ENCODE measurements at regions not wholly inside any gene's neighbourhood (a gene's known extent, or its start where the extent isn't known, plus 50 kb on each side); places are given as distances from the start of the nearest gene placed in this dataset.

DNA sequence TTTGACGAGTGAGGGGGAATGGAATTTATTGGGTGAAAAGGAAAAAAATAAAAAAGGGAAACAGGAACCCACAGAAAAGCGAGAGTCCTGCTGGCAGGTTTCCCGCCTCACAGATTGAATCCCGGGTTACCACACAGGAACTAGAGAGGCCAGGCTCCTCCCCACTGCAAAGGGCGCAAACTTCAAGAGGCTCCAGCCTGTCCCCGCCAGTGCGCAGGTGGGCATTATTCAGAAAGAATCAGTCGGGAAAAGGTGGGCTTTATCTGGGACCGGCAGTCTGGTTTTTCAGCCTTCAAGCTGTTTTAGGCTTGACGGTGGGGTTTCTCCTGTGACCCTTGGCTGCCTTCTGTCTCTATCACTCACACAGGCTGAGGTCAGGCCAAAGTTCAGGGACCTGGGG is 1496.8 kb downstream of the RPA4 start:
- no peak for DNase-seq

DNA sequence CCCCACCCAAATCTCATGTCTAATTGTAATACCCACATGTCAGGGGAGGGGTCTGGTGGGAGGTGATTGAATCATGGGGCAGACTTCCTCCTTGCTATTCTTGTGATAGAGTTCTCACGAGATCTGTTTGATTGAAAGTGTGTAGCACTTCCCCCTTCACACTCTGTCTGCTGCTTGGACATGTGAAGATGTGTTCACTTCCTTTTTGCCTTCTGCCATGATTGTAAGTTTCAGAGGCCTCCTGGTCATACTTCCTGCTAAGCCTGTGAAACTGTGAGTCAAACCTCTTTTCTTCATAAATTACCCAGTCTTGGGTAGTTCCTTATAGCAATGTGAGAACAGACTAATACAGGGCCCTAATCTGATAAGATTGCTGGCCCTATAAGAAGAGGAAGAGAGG is 1514.8 kb downstream of the RPA4 start:
- DNase-seq = no peak

DNA sequence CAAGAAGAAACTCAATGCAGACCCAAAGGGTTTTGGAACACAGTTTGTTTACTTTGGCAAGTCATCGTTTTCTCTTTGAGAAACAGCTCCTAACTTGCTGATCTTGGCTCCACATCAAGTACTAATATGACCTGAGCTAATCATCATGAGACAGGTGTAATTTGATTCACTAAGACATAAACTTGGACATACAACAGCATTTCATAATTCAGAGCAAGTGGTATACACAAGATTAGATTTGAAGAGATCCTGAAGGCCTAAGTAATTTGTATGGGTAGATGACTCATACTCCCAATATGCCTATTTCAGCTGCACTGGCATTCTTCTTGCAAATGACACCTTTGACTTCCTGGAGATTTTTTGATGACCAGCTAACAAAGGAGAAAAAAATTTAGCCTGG is 1521.7 kb downstream of the RPA4 start:
- DNase-seq = no peak

DNA sequence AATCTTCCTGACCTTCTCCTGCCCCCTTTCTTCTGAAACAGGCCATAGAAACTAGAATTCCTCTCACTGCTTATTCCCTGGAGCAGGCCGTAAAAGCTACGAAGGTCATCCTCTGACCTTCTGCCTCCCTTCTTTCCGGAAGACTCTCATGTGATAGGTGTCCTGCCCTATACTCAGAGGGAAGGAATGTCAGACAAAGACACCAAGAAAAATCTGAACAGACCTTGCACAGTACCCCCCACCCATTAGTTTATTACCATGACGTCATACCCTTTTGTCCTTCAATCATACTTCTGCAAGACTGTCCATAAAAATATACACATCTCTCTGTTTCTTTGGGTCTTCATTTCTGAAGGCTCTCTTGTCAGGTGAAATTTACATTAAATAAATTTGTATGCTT is 1523.9 kb downstream of the RPA4 start:
- DNase-seq = no peak

DNA sequence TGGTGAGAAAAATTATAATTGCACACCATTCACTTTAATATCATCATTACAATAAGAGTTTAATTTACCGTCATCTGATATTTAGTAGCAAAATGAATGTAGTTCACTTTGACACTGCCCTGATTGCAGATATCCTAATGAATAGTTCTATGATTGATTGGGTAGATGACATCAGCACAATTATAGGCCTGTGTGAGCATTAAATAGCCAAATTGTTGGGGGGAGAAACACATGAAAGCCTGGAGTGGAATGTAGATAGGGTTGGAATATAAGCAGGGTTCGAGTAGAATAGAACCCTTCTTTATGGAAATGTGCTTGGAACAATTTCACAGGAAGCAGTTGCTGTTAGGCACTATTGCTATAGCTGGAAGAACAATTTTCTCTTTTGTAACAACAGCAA is 1526.2 kb downstream of the RPA4 start:
- no peak for DNase-seq

DNA sequence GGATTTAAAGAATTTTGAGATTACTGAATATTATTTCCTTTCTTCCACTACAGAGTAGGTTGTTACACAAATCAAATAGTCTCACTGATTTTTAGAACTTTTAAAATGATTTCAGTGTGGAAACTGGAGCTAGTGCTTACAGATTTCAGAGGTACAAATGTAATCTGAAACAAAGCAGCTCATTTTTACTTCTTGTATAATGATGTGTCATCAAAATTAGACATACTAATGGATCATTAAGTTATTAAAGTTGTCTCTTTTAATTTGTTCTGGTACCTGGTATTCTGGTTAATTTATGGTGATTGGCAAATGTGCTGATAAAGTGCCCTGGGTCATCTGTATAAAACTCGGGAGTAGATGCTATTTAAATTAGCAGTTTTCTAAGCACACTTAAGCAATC is 1528.3 kb downstream of the RPA4 start:
- DNase-seq = no peak

DNA sequence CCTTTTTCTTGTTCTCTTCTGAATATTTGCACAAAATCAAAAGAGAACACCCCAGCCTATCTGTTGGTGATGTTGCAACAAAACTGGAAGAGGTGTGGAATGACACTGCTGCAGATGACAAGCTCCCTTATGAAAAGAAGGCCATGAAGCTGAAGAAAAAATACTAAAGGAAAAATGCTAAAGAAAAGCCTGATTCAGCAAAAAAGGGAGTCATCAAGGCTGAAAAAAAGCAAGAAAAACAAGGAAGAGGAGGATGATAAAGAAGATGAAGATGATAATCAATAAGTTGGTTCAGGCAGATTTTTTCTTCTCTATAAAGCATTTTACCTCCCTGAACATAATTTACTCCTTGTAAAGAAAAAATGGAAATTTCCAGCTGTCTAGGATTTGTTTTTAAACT is 1538.8 kb downstream of the RPA4 start:
- DNase-seq = no peak

DNA sequence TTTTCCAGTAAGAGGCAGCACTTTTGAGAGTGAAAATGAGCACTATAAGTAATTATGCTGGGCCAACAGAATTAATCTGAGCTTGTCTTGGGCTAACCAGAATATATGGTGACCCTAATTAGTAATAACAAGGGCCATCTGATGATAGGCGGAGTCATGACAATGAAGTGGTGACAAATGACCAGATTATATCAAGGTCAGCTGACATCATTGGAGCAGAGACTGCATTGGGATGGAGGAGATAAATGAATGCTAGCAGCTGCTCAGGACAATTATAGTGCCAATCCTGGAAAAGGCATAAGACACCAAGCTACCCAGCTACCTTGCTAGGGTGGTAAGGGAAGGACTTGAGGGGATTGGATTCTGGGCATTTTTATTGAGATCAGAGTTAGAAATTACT is 1548.7 kb downstream of the RPA4 start:
- DNase-seq = no peak

DNA sequence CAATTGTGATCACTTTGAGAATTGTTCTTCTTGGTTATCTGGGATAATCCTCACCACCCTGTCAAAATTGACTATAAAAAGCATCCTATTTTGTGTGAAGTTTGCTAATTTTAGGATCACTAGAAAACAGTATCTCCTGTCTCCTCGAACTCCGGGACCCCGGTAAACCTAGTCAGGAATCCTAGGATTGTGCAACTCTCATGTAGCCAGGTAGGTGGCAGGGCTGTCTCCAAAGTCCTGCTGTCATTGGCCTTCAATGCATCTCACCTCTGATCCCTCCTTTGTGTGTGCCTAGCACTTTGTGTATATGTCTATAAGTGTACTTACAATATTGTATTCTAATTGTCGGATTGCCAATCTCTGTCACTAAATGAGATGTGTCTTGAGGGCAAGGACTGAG is 1564.8 kb downstream of the RPA4 start:
- no peak for DNase-seq

DNA sequence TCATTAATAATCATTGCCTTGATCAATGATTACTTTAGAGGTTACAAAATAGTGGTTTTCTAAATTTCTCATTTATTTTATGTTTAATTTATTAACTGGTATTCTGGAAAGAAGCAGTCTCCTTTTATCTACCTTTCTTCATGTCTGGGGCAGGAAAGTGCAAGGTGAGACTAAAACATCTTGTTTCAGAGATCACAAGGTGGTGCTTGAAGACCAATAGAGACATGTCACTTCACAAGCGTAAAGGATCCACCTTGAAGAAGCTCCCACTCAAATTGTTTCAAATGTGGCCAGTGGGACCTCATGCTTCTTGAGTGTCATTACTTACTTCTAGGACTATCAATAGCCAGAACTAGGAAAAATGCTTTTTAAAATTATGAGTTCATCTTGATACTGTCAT is 1568.7 kb downstream of the RPA4 start:
- DNase-seq = no peak

DNA sequence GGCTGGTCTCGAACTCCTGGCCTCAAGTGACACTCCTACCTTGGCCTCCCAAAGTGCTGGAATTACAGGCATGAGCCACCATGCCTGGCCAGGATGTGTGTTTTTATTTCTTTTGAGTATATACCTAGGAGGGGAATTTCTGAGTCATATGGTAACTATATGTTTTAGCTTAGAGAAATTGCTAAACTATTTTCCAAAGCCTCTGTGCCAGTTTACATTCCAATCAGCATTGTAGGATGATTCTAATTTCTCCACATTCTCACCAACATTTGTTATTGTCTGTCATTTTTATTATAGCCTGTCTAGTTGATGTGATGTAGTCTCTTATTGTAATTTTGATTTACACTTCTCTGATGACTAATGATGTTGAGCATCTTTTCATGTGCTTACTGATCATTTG is 1576.0 kb downstream of the RPA4 start:
- DNase-seq = no peak

DNA sequence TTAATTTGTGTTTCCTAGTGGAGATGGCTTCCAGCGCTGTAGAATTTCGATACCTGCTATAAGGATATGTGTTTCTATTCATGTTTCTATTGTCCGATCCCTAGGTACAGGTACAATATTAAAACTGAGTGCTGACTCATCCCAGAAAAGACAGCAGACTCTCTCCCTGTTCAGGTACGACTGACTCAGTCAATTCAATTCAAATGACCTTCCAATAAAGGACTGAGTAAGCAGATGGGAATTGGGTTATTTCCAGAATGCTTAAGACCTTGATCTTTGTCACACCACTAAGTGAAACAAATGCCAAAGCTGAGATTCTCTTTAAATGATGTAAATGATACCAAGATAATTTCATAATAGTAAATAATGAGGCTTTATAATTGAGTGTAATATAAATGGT is 1596.9 kb downstream of the RPA4 start:
- no peak for DNase-seq

DNA sequence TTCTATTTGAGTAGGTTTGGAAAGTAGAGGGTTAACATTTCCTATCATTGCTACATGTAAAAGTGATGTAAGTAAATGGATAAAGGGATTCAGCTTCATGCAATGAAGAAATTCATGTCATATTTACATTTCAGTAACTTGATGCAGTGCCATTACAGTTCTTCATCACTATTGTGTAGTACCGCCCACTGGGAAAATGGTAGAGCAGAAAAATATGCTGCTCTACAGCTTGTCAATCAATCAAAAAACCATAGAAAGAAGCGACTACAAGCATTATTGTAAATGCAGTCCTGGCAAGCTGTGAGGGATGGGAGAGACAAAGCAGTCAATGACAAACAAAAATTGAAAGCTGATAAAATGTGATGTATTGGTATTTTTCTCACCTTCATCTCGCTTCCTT is 1597.9 kb downstream of the RPA4 start:
- no peak for DNase-seq

DNA sequence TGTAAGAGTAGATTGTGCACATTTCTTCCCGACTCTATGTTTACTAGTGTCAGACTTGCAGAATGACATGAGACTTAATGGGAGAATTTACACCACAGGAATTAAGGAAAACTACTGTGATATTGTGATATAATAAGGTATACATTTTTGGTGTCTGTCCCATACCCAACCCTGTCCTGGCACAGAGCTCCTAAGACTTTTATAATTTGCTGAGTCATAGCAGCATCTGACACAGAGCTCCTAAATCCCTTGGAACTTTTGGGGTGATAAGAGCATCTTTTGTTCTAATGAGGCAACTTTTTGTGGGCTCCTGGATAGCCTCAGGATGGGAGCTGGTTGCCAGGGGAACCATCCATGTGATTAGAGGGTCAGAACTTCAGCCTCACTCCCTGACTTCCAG is 1607.0 kb downstream of the RPA4 start:
- no peak for DNase-seq

DNA sequence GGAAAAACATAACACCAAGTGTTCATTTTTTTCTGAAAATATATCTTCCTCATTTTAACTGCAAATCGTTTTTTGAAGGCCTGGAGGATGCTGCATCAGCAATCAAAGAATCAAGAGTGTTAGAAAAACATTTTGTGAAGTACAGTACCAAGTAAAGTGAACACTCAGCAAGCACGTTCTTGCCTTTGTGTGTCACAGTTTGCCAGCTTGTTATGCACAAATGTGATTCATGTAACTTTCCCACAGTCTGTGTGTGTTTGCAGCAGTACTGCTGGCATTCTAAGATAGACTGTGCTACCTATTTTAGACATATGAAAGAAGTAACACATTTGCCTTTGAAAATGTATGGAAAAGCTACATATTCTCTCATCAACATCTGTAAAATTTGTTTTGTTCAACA is 1617.7 kb downstream of the RPA4 start:
- no peak for DNase-seq

DNA sequence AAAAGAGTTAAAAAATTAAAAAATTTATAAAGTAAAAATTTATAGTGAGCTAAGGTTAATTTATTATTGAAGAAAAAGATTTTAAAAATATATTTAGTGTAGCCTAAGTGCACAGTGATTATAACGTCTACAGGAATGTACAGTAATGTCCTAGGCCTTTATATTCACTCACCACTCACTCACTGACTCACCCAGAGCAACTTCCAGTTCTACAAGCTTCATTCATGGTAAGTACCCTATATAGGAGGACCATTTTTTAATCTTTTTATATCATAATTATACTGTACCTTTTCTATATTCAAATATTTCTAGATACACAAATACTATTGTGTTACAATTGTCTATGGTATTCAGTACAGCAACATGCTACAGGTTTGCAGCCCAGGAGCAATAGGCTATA is 1623.2 kb downstream of the RPA4 start:
- DNase-seq = no peak

DNA sequence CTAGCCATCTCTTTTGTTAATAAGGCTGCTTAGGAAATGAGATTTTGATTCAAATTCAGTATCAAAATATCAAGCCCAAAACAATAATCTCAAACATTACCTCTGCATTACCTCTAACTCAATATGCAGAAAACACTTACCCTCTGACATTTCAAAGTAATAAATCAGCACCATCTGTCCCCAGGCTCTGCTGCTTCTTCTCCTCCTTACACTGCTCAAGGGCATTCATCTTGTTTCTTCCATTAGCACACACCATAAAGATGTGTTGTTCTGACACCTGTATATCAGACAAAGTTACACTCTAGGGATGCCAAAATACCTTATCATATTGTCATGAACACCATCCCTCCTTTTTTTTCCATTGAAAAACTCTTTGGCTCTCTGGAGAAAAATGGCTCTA is 1630.3 kb downstream of the RPA4 start:
- DNase-seq = no peak

DNA sequence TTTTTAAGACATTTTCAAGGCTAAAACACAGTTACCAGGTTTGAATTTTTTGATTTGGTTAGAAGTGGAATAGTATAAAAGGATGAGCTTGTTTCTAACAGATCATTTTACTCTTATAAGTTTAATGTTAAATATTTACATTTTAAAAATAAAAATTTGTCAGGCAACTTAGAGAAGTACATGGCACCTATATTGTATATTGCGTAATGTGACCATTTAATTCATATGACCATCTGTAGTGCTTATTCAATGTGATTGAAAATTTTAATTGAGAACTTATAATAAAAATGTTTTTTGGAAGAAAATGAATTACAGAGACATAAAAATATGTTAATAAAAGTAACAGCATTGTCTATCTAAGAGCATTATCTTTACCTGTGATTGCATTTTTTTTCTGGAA is 1632.4 kb downstream of the RPA4 start:
- no peak for DNase-seq

DNA sequence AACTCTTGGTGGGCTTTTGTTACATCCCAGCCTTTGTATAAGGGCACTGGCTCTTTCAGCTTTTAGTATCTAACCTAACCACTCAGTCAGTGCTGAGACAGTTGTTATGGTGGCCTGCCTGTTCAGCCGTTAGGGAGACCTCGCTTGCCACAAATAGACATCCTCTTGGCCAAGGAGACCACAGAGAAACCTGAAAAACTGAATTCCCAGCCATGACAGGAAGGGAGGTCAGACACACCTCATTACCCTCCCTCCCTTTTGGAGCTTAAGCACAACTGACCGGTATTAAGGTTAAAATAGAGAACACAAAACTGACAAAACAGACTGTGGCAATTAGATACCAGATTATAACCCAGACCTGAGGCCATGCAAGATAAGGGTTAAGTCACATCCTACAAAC is 1639.3 kb downstream of the RPA4 start:
- DNase-seq = no peak

DNA sequence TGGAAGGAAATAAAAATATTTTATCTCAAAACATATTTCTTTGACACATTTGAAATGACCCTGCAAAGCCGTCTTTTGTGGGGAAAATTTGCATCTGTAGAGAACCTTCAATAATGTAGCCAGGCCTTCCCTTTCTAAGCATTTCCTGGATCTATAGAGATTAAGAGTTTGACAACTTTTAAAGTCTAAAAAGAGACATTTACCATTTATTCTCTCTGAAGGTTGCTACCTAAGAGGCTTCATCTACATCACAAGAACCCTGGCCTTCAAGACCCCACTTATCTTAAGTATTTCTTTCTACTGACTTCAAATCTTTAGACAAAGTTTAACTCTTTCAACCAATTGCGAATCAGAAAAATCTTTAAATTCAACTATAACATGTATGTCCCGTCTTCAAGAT is 1639.8 kb downstream of the RPA4 start:
- DNase-seq = no peak

DNA sequence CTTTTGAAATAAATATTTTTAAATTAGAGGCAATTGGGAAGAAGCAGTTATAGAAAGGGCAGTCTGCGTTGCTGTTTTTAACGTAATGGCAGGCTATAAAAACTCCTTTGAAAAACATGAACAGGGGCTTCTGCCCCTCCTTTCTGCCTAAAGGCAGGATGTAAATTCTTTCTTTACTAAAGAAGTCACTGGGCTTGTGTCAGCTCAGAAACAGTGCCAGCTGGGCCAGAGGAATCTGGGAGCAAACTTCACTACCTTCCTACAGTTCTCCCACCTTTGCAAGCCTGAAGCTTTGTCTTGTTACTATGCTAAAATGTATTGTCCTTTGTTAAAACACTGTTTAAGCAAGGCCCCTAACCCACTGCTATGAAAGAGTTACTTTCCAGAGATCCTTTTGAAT is 1664.8 kb downstream of the RPA4 start:
- DNase-seq = no peak

DNA sequence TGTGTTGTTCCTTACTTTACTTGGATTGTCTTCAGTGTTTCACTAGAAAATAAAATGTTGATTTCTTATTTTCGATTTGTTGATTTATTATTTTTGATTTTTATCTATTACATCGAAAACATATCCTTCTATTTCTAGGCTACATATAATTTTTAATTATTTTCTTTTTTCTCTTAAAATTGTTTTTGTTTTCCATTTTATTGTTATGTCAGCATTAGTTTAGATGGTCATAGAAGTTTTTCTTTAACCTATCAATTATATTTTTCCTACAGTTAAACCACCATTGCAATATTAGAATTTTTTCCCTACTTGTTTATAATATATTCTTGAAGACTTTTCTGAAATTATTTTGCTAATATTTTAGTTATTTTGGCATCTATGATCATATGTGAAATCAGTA is 1685.1 kb downstream of the RPA4 start:
- no peak for DNase-seq

DNA sequence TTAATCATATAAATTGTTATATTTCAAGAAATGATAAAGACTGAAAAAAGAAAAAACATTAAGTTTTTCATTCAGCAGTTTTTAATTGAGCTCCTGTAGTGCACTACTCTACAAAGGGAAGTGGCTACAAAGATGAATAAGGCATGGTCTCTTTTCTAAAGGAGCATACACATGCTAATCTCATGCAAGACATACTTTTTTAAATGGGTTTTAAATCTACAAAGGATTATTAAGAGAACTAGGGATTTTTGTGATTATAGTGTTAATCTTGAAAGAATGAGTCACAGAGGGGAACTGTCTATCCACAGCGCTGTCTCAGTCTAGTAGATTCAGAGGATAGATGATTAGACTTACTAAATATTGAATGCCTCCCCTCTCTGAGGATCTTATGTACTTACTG is 1722.2 kb downstream of the RPA4 start:
- DNase-seq = no peak

DNA sequence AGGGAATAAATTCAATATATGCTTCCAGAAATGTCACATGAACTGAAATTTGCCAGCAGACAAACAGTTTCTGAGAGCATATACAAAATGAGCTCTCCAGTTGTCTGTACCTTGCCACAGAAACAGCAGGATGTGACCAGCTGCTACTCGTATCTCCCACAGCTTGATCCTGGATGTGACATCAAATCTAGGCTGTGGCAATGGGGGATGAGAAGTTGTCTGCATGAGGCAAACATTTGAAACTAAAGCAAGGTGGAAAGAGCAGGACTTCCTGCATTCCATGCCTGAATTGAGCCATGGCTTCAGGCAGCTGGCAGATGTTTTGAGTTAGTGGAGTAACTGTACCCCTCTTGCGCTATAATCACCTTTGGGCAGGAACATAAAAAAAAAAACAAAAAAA is 1724.0 kb downstream of the RPA4 start:
- peak; percentile 27 for DNase-seq

DNA sequence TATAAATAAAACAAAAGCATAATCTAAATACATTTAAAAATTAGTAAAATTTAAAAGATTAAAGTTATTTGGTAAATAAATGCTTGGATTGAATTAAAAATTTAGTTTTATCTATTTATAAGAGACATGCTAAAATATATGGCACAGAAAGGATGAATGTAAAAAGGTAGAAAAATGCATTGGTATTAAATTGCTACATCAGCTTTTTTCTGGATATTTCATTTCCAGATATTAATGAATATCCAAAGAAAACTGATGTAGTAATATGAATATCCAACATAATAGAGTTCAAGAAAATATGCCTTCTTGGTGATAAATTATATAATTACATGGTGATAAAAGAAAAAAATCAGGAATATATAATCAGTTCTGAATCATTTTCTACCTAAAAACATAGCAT is 1743.9 kb downstream of the RPA4 start:
- DNase-seq = no peak

DNA sequence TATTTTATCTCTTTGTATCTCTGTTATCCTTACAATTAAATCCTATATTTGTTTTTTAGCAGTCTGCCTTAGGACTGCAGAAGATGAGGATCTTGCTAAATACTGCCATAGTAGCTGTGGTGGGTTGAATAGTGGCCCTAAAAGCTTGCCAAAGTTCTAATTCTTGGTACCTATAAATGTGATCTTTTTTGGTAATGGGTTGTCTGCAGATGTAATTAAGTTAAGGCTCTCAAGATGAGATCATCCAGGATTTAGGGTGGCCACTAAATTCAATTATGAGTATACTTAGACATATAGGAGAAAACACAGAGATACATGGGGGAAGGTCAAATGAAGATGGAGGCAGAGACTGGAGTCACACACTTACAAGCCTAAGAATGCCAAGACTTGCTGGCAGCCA is 1753.7 kb downstream of the RPA4 start:
- no peak for DNase-seq

DNA sequence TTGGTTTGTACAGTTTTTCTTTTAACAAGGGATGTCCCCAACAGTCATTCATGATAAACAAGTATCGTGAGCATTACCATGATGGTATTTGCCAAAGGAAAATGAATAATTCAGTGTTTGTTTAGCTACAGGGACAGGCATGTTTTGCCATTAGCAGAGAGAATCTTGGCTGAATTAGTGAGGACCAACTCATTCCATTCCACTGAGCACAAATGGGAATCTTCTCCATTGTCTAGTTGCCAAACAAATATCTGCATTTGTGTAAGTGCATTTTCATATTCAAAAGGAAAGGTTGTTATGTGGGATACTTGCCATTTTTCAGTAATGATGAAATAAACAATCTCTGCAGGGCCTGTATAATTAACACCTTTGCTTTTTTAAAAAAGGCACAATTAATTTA is 1762.6 kb downstream of the RPA4 start:
- DNase-seq = no peak
